ENCODE measurements at regions not wholly inside any gene's neighbourhood (a gene's known extent, or its start where the extent isn't known, plus 50 kb on each side); places are given as distances from the start of the nearest gene placed in this dataset.

DNA sequence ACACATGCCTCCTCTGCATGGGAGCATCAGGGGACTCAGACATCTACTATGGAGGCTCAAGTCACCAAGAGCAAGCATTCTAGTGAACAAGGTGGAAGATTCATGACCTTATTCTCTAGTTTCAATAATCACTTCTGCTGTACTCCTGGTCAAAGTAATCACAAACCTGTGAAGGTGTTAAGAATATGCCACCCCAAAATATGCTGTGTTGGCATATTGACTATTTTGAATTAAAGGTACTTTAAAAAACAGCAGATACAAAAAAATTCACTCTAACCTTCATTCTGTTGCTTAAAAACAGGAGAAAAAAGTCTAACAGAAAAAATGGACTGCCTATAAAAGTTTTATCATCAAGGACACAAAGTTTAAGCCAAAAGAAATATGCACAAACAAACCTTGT, 607.8 kb upstream of the TYRP1 start:
- TF ChIP-seq, protein P1, sequence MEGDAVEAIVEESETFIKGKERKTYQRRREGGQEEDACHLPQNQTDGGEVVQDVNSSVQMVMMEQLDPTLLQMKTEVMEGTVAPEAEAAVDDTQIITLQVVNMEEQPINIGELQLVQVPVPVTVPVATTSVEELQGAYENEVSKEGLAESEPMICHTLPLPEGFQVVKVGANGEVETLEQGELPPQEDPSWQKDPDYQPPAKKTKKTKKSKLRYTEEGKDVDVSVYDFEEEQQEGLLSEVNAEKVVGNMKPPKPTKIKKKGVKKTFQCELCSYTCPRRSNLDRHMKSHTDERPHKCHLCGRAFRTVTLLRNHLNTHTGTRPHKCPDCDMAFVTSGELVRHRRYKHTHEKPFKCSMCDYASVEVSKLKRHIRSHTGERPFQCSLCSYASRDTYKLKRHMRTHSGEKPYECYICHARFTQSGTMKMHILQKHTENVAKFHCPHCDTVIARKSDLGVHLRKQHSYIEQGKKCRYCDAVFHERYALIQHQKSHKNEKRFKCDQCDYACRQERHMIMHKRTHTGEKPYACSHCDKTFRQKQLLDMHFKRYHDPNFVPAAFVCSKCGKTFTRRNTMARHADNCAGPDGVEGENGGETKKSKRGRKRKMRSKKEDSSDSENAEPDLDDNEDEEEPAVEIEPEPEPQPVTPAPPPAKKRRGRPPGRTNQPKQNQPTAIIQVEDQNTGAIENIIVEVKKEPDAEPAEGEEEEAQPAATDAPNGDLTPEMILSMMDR (IDR thresholded peaks at IDR 0.05): no peak
- TF ChIP-seq POLR2A (IDR thresholded peaks at IDR 0.05): no peak
- no peak for TF ChIP-seq POLR2AphosphoS5 (IDR thresholded peaks at IDR 0.05; ENCODE audit: insufficient read depth in 1 of 2, low read depth in 1 of 2)
- no peak overlapping the region for H3K27ac ChIP-seq
- H3K9me3 ChIP-seq: no peaks in the 10 kb centered on the region
- no peak for DNase-seq (ENCODE audit: extremely low spot score in 2 of 2)
- H3K36me3 ChIP-seq: no peaks in the 10 kb centered on the region
- no peaks in the 10 kb centered on the region for H3K4me1 ChIP-seq
- no peaks in the 10 kb centered on the region for H3K27me3 ChIP-seq
- intact Hi-C loops (cut with DNase I): no loop called here
- H3K4me3 ChIP-seq: no peak overlapping the region

DNA sequence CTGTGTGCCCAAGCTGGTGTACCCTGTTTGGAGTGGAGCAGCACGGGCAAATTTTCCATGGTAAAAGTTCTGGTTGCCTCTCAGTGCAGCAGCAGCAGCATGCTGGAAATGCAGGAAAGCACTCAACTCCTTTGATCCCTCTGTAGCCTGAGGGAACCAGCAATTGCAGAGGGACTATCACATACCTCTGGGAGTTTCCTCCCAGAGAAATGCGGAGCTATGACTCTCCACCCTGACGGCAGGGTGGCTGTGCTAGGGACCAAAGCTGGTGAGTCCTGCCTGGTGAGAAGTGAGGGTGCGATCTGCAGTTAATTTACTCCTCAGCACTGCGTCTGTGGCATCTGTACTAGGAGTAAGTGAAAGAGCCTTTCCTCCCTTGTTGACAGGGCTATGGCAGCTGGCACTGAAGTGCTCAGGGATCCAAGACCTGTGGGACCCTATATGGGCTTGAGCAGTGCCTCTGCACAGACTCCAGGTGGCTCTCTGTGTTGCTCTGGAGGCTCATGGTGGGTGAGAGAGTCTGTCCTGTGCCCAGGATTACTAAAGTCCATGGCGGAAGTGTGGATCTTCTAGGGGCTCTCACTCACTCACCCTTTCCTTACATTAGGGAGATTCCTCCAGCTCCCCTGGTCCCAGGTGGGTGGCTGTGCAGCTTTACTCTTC, 601.2 kb upstream of the TYRP1 start:
- H3K4me3 ChIP-seq: no peak overlapping the region
- no peaks in the 10 kb centered on the region for H3K27me3 ChIP-seq
- intact Hi-C loops (cut with DNase I): no loop called here
- H3K27ac ChIP-seq: no peak overlapping the region
- H3K36me3 ChIP-seq: no peaks in the 10 kb centered on the region
- no peak for DNase-seq (ENCODE audit: extremely low spot score in 2 of 2)
- no peak for TF ChIP-seq POLR2A (IDR thresholded peaks at IDR 0.05)
- no peak for TF ChIP-seq POLR2AphosphoS5 (IDR thresholded peaks at IDR 0.05; ENCODE audit: insufficient read depth in 1 of 2, low read depth in 1 of 2)
- TF ChIP-seq, protein P1 (IDR thresholded peaks at IDR 0.05): no peak
- no peaks in the 10 kb centered on the region for H3K9me3 ChIP-seq
- H3K4me1 ChIP-seq: no peaks in the 10 kb centered on the region

DNA sequence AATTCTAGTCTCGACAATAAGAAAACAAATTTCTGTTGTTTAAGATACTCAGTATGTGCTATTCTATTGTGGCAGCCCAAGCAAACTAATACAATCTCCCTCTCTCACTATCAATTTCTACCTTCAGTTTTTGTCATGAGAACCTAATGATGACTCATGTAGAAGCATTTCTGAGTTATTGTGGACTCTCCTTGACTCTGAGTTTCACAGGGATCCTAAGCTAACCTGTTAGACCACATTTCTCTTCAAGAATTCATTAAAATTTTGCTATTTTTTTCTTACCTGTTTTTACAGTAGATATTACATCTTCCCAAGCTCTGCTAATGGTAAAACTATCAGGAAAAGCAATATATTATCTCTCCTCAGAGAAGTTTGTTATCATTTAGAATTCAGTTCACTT, 599.1 kb upstream of the TYRP1 start:
- intact Hi-C loops (cut with DNase I): no loop called here
- no peak for TF ChIP-seq POLR2AphosphoS5 (IDR thresholded peaks at IDR 0.05; ENCODE audit: insufficient read depth in 1 of 2, low read depth in 1 of 2)
- TF ChIP-seq POLR2A (IDR thresholded peaks at IDR 0.05): no peak
- TF ChIP-seq, protein P1 (IDR thresholded peaks at IDR 0.05): no peak
- Histone ChIP-seq H3K27me3 (no peaks in the 10 kb centered on the region), H3K36me3 (no peaks in the 10 kb centered on the region), H3K27ac (no peak overlapping the region), H3K9me3 (no peaks in the 10 kb centered on the region), H3K4me1 (no peaks in the 10 kb centered on the region), H3K4me3 (no peak overlapping the region)
- no peak for DNase-seq (ENCODE audit: extremely low spot score in 2 of 2)

DNA sequence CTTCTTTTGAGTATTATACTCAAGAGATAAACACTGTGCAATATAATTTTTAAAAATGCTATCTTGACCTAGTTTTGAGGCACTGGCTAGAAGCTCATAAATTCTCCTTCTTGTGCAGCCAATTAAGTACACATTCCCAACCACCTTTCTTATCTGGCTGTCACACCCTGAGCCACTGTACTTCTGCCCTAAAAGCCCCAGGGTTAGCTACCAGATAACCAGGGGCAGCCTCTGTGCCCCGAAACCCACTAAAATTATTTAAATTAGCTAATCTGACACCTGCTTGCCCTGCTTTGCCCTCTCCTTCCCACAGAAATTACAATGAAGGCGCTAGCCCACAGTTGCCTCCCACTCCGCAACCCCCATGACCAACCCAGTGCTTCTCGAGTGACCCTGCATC, 597.3 kb upstream of the TYRP1 start:
- intact Hi-C loops (cut with DNase I): no loop called here
- Histone ChIP-seq H3K27ac (no peak overlapping the region), H3K27me3 (no peaks in the 10 kb centered on the region)

DNA sequence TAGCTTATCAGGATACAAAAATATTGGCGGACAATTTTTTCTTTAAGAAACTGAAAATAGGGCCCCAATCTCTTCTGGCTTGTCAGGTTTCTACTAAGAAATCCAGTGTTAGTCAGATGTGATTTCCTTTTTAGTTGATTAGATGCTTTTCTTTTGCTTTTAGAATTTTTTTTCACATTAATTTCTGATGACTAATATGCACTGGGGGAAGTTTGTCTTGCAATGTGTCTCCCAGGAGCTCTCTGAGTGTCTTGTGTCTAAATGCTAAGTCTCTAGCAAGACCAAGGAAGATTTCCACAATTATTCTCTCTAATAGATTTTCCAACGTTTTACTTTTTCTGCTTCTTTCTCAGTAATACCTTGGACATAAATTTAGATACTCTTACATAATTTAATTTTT, 559.8 kb upstream of the TYRP1 start:
- DNase-seq (ENCODE audit: extremely low spot score in 2 of 2): no peak

More for the DNA sequence above, 597.3 kb upstream of the TYRP1 start:
- no peak for DNase-seq (ENCODE audit: extremely low spot score in 2 of 2)
- no peak overlapping the region for H3K4me3 ChIP-seq
- TF ChIP-seq POLR2A (IDR thresholded peaks at IDR 0.05): no peak
- TF ChIP-seq, protein P1 (IDR thresholded peaks at IDR 0.05): no peak
- no peak for TF ChIP-seq POLR2AphosphoS5 (IDR thresholded peaks at IDR 0.05; ENCODE audit: insufficient read depth in 1 of 2, low read depth in 1 of 2)
- H3K36me3 ChIP-seq: no peaks in the 10 kb centered on the region
- H3K4me1 ChIP-seq: no peaks in the 10 kb centered on the region
- H3K9me3 ChIP-seq: no peaks in the 10 kb centered on the region

More for the DNA sequence above, 559.8 kb upstream of the TYRP1 start:
- Histone ChIP-seq H3K4me3 (no peak overlapping the region), H3K36me3 (no peaks in the 10 kb centered on the region), H3K4me1 (no peaks in the 10 kb centered on the region), H3K27ac (no peak overlapping the region), H3K9me3 (no peaks in the 10 kb centered on the region), H3K27me3 (no peaks in the 10 kb centered on the region)
- no peak for TF ChIP-seq POLR2AphosphoS5 (IDR thresholded peaks at IDR 0.05; ENCODE audit: insufficient read depth in 1 of 2, low read depth in 1 of 2)
- no peak for TF ChIP-seq POLR2A (IDR thresholded peaks at IDR 0.05)
- TF ChIP-seq, protein P1 (IDR thresholded peaks at IDR 0.05): no peak
- intact Hi-C loops (cut with DNase I): no loop called here

All from vagina (tissue), 2 donors.